ENCODE measurements at regions not wholly inside any gene's neighbourhood (a gene's known extent, or its start where the extent isn't known, plus 50 kb on each side); places are given as distances from the start of the nearest gene placed in this dataset.

DNA sequence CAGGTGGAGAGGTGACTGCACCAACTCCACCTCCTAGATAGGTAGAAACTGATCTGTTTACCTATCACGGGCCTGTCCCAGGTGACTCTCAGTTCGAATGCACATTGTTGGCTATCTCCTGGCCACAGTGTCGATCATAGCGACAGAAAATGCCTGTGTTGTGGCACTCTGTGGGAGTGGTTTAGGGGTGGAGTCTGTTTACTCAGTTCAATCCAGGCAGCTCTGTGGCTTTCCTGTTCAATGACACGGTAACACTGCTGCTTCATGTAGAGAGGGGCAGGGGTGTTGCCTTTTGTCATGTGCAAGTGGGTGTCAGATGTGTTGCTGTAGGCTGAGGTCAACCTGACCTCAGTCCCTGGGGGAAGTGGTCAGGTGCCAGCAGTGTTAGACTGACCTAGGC lies 1602.4 kb downstream of the TECRL start:
- H3K27ac ChIP-seq (ENCODE audit: insufficient read depth, low read length), result no peak overlapping the region
- dilution Hi-C loops (cut with HindIII; ENCODE audit: low sequenced_read_pairs, unreplicated experiment), result no loop called here
- no peak overlapping the region for H2AK5ac ChIP-seq (ENCODE audit: low read depth, low read length)
- H3K4ac ChIP-seq (ENCODE audit: low read depth, low read length), result no peak overlapping the region
- H4K91ac ChIP-seq (ENCODE audit: insufficient read depth, low read depth, low read length), result no peak overlapping the region
- H3K27me3 ChIP-seq (ENCODE audit: control insufficient read depth, insufficient read depth, low read length), result no peaks in the 10 kb centered on the region
- H3K79me1 ChIP-seq (ENCODE audit: low read depth in 1 of 2, low read length in 2 of 2), result no peaks in the 10 kb centered on the region
- 90% methylated on average over 2 of the region's 5 CpGs; no CpG with 5 or more reads in 1 of the 2 experiments for WGBS, 2 experiments (ENCODE audit: extremely low coverage in 2 of 2, insufficient read length in 1 of 2)
- no peak overlapping the region for H4K5ac ChIP-seq (ENCODE audit: low read depth, low read length)
- no peak overlapping the region for H3K4me3 ChIP-seq (ENCODE audit: insufficient read depth, low read depth, low read length)
- no peak overlapping the region for H2AFZ ChIP-seq (replicated peaks; ENCODE audit: low read length, poor library complexity)
- no peak for ATAC-seq (ENCODE audit: low read depth)
- no peaks in the 10 kb centered on the region for H3K9me1 ChIP-seq (ENCODE audit: insufficient read depth, low read length)
- no peak overlapping the region for H3K23ac ChIP-seq (ENCODE audit: low read depth, low read length)
- no peak overlapping the region for H3K9ac ChIP-seq (ENCODE audit: low read depth, low read length)
- H3K4me2 ChIP-seq (ENCODE audit: low read depth, low read length), result no peak overlapping the region
- no peak overlapping the region for H2BK5ac ChIP-seq (ENCODE audit: low read depth, low read length, poor library complexity, severe bottlenecking)
- H3K9me3 ChIP-seq (ENCODE audit: control insufficient read depth, insufficient read depth, low read length), result peaks cover 16% of the 10 kb centered on the region
- no peak overlapping the region for H2BK120ac ChIP-seq (ENCODE audit: low read depth, low read length)
- H3K4me1 ChIP-seq (ENCODE audit: control insufficient read depth, insufficient read depth, low read length), result no peaks in the 10 kb centered on the region
- no peak overlapping the region for H2BK20ac ChIP-seq (ENCODE audit: low read depth, low read length)
- no peak overlapping the region for H2BK15ac ChIP-seq (ENCODE audit: low read depth, low read length)
- no peak overlapping the region for H4K8ac ChIP-seq (ENCODE audit: low read depth in 2 of 2, low read length in 2 of 2)
- no peaks in the 10 kb centered on the region for H3K36me3 ChIP-seq (ENCODE audit: control insufficient read depth, insufficient read depth, low read length)
- POLR2A ChIA-PET (ENCODE audit: unreplicated experiment), result no interaction called here
- no peak overlapping the region for H3K18ac ChIP-seq (ENCODE audit: low read depth, low read length)
- BruUV-seq (replicated peaks), result no TSS peak
- CTCF ChIA-PET, result no interaction called here
- H3K56ac ChIP-seq (ENCODE audit: extremely low read depth, insufficient read depth, low read length), result no peak overlapping the region
- H2AK9ac ChIP-seq (replicated peaks; ENCODE audit: low read depth, low read length, poor library complexity), result no peak overlapping the region
- in situ Hi-C loops (cut with MboI; ENCODE audit: low sequenced_read_pairs), result no loop called here
- no peak for DNase-seq
- TF ChIP-seq, protein P1, sequence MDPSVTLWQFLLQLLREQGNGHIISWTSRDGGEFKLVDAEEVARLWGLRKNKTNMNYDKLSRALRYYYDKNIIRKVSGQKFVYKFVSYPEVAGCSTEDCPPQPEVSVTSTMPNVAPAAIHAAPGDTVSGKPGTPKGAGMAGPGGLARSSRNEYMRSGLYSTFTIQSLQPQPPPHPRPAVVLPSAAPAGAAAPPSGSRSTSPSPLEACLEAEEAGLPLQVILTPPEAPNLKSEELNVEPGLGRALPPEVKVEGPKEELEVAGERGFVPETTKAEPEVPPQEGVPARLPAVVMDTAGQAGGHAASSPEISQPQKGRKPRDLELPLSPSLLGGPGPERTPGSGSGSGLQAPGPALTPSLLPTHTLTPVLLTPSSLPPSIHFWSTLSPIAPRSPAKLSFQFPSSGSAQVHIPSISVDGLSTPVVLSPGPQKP (IDR thresholded peaks at IDR 0.05; ENCODE audit: borderline replicate concordance, low read depth, low read length), result no peak
- TF ChIP-seq CHD1 (IDR thresholded peaks at IDR 0.05; ENCODE audit: low read depth, low read length) (no peak), MAFK (IDR thresholded peaks at IDR 0.05; ENCODE audit: low read depth, low read length) (no peak), BHLHE40 (IDR thresholded peaks at IDR 0.05; ENCODE audit: low read depth, low read length) (no peak), MXI1 (IDR thresholded peaks at IDR 0.05; ENCODE audit: borderline replicate concordance, low read depth, low read length) (no peak), POLR2A (IDR thresholded peaks at IDR 0.05; ENCODE audit: low read depth, low read length) (no peak), MAZ (IDR thresholded peaks at IDR 0.05; ENCODE audit: borderline replicate concordance, low read depth, low read length) (no peak), RAD21 (IDR thresholded peaks at IDR 0.05; ENCODE audit: low read length) (no peak), CEBPB (IDR thresholded peaks at IDR 0.05; ENCODE audit: low read depth, low read length) (no peak), SMC3 (IDR thresholded peaks at IDR 0.05; ENCODE audit: low read depth, low read length) (no peak), NFE2L2 (IDR thresholded peaks at IDR 0.05; ENCODE audit: low read depth, low read length) (no peak)
- TF ChIP-seq, protein P2, sequence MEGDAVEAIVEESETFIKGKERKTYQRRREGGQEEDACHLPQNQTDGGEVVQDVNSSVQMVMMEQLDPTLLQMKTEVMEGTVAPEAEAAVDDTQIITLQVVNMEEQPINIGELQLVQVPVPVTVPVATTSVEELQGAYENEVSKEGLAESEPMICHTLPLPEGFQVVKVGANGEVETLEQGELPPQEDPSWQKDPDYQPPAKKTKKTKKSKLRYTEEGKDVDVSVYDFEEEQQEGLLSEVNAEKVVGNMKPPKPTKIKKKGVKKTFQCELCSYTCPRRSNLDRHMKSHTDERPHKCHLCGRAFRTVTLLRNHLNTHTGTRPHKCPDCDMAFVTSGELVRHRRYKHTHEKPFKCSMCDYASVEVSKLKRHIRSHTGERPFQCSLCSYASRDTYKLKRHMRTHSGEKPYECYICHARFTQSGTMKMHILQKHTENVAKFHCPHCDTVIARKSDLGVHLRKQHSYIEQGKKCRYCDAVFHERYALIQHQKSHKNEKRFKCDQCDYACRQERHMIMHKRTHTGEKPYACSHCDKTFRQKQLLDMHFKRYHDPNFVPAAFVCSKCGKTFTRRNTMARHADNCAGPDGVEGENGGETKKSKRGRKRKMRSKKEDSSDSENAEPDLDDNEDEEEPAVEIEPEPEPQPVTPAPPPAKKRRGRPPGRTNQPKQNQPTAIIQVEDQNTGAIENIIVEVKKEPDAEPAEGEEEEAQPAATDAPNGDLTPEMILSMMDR (conservative IDR thresholded peaks at IDR 0.05; ENCODE audit: low read depth, low read length), result no peak
- TF ChIP-seq, protein P3, sequence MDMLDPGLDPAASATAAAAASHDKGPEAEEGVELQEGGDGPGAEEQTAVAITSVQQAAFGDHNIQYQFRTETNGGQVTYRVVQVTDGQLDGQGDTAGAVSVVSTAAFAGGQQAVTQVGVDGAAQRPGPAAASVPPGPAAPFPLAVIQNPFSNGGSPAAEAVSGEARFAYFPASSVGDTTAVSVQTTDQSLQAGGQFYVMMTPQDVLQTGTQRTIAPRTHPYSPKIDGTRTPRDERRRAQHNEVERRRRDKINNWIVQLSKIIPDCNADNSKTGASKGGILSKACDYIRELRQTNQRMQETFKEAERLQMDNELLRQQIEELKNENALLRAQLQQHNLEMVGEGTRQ (IDR thresholded peaks at IDR 0.05; ENCODE audit: low read depth, low read length), result no peak
- H3K14ac ChIP-seq (replicated peaks; ENCODE audit: low read depth, low read length), result no peak overlapping the region
- H4K20me1 ChIP-seq (ENCODE audit: insufficient read depth, low read length), result no peaks in the 10 kb centered on the region
- intact Hi-C loops (cut with micrococcal nuclease), result no loop called here

Measured in IMR-90 (cell line).